Parathyroid adenoma (tissue), 2 donors: ENCODE measurements at regions not wholly inside any gene's neighbourhood (a gene's known extent, or its start where the extent isn't known, plus 50 kb on each side); places are given as distances from the start of the nearest gene placed in this dataset.

Experiments used
- H2AFZ ChIP-seq: fragments of 300-600 bp; sonication (generic); one replicate; pipeline ENCODE4 v1.7.0; 2017; ENCODE audit warnings: antibody characterized with exemption, mild to moderate bottlenecking
- H3K27ac ChIP-seq: fragments of 300-600 bp; sonication (generic); one replicate; pipeline ENCODE4 v1.7.0; 2017
- H3K27me3 ChIP-seq: fragments of 300-600 bp; sonication (generic); one replicate; pipeline ENCODE4 v1.7.0; 2017; ENCODE audit warnings: low read length; ENCODE audit not compliant: control insufficient read depth, insufficient read depth
- H3K36me3 ChIP-seq: fragments of 300-600 bp; sonication (generic); one replicate; pipeline ENCODE4 v1.7.0; 2017; ENCODE audit warnings: low read length; ENCODE audit not compliant: control insufficient read depth, insufficient read depth
- H3K4me1 ChIP-seq: fragments of 300-600 bp; sonication (generic); one replicate; pipeline ENCODE4 v1.7.0; 2017; ENCODE audit warnings: control low read depth
- H3K4me2 ChIP-seq: fragments of 300-600 bp; sonication (generic); one replicate; pipeline ENCODE4 v1.7.0; 2017; ENCODE audit warnings: low read length
- H3K4me3 ChIP-seq: fragments of 300-600 bp; sonication (generic); one replicate; pipeline ENCODE4 v1.7.0; 2017; ENCODE audit warnings: low read depth, low read length
- H3K79me2 ChIP-seq: fragments of 300-600 bp; sonication (generic); one replicate; pipeline ENCODE4 v1.7.0; 2017; ENCODE audit warnings: control low read depth
- H3K9ac ChIP-seq: fragments of 300-600 bp; sonication (generic); one replicate; pipeline ENCODE4 v1.7.0; 2017; ENCODE audit warnings: mild to moderate bottlenecking
- H3K9me3 ChIP-seq: fragments of 300-600 bp; sonication (generic); one replicate; pipeline ENCODE4 v1.7.0; 2017; ENCODE audit warnings: low read length; ENCODE audit not compliant: control insufficient read depth
- TF ChIP-seq, protein P1 (sequence below): fragments of 300-600 bp; sonication (generic); IDR thresholded peaks from one replicate; pipeline ENCODE4 v1.7.0; 2017; ENCODE audit warnings: antibody characterized with exemption, mild to moderate bottlenecking
- donor health status: primary hyperparathyroidism.

DNA sequence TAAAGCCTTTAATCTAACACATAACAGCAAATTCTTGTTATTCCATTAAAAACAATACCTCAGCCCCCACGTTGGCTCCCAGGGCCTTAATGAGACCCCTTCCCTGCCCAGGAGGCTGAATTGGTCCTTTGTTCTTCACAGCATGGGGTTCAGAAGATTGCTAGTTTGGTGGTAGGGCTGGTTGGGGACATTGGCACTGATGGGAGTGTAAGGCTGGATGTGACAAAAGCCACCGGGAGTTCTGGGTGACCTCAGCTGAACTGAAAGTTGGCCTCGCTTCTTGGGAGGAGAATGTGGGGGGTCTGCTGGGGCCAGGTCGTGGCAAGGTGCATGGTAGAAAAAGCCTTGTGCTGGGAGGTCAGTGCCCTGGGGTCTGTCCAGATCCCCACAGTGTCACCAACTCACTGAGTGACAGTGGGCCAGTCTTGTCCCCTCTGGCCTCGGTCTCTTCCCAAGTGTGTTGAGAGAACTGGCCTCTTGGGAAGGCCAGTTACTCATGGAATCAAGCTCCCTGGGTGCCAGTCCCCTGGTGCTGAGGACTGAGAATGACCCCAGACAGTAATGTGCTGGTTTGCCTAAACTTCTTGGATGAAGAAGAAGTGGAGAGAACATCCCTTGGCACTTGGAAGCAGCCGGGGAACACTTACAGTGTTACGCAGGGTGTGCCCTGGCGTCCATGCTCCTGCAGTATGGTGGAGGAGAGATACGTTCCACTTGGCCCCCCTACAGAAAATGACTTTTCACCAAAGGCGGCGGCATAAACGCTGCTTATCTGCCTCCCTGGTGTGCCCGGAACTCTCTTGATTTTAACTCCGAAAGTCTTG is 283.7 kb upstream of the RTL1 start:
- H3K9me3 ChIP-seq = no peaks in the 10 kb centered on the region
- no peak overlapping the region for H3K27ac ChIP-seq
- TF ChIP-seq, protein P1, sequence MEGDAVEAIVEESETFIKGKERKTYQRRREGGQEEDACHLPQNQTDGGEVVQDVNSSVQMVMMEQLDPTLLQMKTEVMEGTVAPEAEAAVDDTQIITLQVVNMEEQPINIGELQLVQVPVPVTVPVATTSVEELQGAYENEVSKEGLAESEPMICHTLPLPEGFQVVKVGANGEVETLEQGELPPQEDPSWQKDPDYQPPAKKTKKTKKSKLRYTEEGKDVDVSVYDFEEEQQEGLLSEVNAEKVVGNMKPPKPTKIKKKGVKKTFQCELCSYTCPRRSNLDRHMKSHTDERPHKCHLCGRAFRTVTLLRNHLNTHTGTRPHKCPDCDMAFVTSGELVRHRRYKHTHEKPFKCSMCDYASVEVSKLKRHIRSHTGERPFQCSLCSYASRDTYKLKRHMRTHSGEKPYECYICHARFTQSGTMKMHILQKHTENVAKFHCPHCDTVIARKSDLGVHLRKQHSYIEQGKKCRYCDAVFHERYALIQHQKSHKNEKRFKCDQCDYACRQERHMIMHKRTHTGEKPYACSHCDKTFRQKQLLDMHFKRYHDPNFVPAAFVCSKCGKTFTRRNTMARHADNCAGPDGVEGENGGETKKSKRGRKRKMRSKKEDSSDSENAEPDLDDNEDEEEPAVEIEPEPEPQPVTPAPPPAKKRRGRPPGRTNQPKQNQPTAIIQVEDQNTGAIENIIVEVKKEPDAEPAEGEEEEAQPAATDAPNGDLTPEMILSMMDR = no peak
- no peaks in the 10 kb centered on the region for H3K79me2 ChIP-seq
- H3K27me3 ChIP-seq = no peaks in the 10 kb centered on the region
- no peak overlapping the region for H3K4me2 ChIP-seq
- H3K9ac ChIP-seq = no peak overlapping the region
- H3K4me1 ChIP-seq = no peaks in the 10 kb centered on the region
- no peaks in the 10 kb centered on the region for H3K36me3 ChIP-seq
- no peak overlapping the region for H3K4me3 ChIP-seq
- no peak overlapping the region for H2AFZ ChIP-seq

DNA sequence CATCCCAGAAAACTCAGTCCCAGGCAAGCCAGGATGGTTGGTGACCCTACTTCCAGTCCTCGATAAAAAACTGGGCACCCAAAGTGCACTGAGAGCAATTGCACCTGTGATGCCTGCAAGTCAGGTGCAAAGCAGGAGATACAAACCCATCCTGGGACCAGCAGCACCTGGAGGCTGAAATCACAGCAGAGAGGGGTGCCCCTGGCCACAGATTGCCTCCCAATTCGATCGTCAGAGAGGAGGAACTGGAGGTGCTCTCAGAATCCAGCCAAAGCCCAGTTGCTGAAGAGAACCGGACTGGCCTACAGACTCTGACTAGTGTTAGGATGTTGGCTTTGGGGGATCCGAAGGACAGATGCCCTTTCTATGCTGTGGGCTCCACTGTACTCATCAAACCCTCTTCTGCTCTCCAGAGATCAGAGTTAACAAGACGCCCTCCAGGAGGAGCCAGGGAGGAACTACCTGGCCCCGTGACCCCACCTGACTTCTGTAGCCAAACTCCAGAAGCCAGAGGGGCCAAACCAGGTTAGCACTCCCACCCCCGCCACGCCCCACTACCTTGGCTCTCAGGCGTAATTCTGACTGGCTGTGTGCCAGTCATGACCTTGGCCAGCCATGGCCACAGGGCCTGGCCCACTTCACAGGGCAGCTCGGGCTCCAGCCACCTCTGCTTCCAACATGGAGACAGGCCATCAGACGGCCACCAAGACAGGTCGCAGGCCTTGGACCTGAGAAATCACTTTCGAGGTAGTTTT is 284.5 kb upstream of the RTL1 start:
- no peaks in the 10 kb centered on the region for H3K9me3 ChIP-seq
- no peak overlapping the region for H3K4me3 ChIP-seq
- no peak overlapping the region for H3K27ac ChIP-seq
- H3K9ac ChIP-seq = no peak overlapping the region
- H3K4me2 ChIP-seq = no peak overlapping the region
- H2AFZ ChIP-seq = no peak overlapping the region
- no peaks in the 10 kb centered on the region for H3K27me3 ChIP-seq
- no peaks in the 10 kb centered on the region for H3K36me3 ChIP-seq
- H3K79me2 ChIP-seq = no peaks in the 10 kb centered on the region
- TF ChIP-seq, protein P1 = no peak
- H3K4me1 ChIP-seq = no peaks in the 10 kb centered on the region

DNA sequence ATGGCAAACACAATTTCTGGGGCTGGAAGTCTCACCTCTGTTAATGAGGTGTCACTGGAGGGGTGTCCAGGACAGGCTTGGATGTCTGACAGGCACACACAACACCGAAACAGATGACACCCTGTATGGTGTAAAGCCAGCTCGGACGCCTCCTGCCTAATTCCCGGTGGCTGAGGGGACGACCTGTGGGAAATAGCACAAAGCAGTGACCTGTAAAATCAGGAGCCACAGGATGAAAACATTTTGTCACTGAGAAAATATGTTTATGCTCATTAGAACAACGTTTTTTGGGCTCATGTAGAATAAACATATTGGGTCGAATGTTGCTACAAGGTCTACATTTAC is 285.0 kb upstream of the RTL1 start:
- TF ChIP-seq, protein P1 = no peak
- no peaks in the 10 kb centered on the region for H3K27me3 ChIP-seq
- H3K4me1 ChIP-seq = no peaks in the 10 kb centered on the region
- H3K27ac ChIP-seq = no peak overlapping the region
- H3K9ac ChIP-seq = no peak overlapping the region
- H2AFZ ChIP-seq = no peak overlapping the region
- no peak overlapping the region for H3K4me2 ChIP-seq
- H3K4me3 ChIP-seq = no peak overlapping the region
- H3K79me2 ChIP-seq = no peaks in the 10 kb centered on the region
- no peaks in the 10 kb centered on the region for H3K9me3 ChIP-seq
- H3K36me3 ChIP-seq = no peaks in the 10 kb centered on the region

DNA sequence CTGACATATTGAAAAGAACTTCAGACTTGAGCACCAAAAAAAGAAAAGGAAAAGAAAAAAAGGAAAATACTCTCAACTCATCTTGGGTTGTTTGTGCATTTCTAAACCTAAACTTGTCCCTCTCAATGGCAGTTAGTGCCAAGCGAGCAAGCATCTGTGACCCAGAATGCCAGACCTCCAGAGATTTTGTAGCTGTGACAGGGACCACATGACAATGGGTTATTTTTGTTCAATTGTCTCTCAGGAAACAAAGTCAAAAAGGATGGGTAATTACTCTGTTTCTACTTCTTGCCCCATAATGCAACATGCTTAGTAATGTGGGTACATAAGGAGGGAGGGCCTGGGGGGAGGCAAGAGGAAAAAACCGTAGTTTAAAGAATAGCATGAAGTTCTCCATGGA is 285.7 kb upstream of the RTL1 start:
- Histone ChIP-seq H3K4me2 (no peak overlapping the region), H3K79me2 (no peaks in the 10 kb centered on the region)
- TF ChIP-seq, protein P1 = no peak

More for the DNA sequence above, 285.7 kb upstream of the RTL1 start:
- no peak overlapping the region for H3K9ac ChIP-seq
- no peak overlapping the region for H3K4me3 ChIP-seq
- H3K4me1 ChIP-seq = no peaks in the 10 kb centered on the region
- H3K9me3 ChIP-seq = no peaks in the 10 kb centered on the region
- H3K27ac ChIP-seq = no peak overlapping the region
- H3K36me3 ChIP-seq = no peaks in the 10 kb centered on the region
- H3K27me3 ChIP-seq = no peaks in the 10 kb centered on the region
- no peak overlapping the region for H2AFZ ChIP-seq
